ENCODE measurements at regions not wholly inside any gene's neighbourhood (a gene's known extent, or its start where the extent isn't known, plus 50 kb on each side); places are given as distances from the start of the nearest gene placed in this dataset.

DNA sequence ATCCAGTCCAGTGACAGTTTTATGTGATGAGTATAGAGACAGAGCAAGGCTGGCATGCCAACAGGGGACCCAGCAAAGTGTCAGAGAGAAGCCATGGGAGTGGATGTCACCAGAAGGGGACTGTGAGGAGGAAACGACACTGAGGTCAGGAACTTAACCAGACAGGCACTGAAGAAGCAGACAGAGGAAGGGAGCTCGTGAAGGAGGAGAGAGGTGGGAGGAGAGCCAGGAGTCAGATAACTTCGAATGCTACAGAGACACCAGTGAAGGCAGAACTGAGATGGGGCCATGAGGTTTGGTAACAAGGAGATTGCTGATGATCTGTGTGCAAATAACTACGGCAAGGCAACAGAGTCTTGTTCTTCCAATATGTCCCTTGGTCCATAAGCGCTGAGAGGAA, 211.1 kb upstream of the FOXA2 start:
- DNase-seq = no peak

DNA sequence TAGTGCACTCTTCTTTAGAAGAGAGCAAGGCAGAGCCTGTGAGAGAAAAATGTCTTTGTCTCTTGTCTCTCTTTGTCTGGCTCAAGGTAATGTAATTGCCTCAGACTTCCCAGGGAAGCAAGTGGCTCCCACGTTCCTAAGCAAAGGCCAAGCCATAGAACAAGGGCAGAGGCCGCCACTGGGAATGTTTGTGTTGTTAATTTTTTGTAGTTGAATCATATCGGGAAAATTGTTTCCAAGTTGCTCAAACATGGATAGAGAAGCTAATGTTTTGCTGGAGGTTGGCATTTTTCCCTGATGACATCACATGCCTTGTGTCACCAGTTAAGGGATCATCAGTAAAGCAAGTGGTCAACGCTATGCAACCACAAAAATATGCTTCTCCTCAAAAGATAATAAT, 211.5 kb upstream of the FOXA2 start:
- DNase-seq = no peak

DNA sequence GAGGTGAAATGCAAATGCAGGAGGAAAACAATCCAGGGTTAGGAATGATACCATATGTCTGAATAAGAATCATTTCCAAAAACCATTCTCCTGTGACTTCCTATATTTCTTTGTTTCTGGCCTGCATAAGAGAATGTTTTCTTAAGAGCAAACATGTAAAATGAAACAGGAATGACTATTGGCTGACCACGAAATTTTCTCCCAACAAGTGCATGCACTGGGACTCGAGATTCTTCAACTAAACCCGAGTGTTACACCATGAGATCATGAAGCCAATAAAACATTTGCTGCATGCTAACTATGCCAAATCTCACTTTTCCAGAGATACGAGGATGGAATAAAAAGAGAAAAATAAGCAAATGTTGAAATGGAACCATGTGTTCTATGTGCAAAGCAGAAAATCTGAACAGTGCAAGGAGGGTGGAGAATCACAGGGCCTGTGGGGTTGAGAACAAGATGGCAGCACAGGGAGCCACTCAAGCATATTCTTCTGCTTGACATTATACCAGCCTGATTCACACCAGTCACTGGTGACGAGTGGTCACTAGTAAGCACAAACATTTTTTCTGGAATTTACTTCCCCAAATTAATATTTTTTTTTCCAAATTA, 212.2 kb upstream of the FOXA2 start:
- DNase-seq = no peak

DNA sequence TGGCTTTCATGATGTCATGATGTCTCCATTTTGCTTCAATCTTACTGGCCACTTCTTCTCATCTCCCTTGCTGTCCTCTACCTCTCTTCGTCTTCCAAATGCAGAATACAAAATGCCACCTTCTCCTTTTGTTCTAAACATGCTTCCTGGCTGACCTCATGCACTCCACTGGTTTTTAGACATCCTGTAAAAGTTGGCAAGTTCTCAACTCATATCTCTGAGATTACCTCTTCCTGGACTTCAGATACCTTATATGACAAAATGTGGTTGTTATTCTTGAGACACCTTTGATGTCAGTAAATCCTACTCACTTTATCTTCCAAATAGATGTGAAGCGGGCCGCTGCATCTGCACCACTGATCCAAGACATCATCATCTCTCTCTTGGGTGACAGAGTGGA, 212.7 kb upstream of the FOXA2 start:
- DNase-seq = no peak

DNA sequence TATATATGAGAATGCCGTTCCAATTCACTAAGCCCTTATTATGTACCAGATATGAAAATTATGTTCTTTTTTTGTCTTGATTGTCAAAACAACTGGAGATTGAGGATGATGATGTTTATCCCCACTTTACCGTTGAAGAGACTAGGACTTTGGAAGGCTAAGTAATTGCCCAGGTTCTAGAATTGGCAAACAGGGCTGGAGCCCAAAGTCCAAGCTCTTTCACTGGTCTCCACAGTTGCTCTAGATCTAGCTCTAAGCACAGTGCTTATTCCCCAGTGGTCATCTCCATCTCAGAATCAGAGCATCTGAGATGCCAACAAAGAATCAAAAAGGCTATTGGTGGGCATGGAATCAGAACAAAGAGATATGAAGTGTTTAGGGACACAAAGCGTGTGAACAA, 215.3 kb upstream of the FOXA2 start:
- no peak for DNase-seq

DNA sequence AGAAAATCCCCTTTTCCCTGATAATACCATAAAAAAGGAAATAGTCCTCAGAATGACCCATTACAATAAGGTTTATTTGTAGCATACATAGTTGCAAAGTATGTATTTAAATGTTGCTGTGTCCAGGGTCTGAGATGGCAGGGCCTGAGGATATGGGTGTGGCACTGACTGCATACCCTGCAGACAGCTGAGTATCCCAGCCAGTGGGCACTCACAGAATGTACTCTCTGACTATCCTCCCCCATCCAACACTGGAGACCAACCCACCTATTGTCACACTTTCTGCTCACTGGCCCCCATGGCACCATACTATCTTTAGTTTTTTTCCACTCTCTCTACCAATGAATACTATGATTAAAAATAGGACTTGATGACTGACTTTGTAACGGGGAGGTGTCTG, 215.8 kb upstream of the FOXA2 start:
- no peak for DNase-seq

DNA sequence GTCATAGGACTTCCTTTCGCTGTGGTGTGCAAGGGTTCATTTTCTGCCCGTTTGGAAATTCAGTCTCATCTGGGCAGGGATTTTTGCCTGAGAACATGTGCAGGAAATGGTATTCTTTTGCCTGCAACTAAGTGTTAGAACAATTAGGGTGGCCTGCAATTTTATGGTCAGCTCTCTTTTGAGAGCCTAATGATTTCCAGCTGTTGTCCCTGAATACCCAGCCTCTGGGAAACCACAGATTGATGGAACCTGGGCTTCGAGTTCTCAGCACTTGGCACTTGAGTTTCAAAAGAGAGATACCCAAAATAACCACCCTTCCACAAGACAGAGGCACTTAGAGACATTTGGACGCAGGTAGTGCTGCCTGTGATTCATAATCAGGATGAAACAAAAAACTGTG, 217.2 kb upstream of the FOXA2 start:
- no peak for DNase-seq

DNA sequence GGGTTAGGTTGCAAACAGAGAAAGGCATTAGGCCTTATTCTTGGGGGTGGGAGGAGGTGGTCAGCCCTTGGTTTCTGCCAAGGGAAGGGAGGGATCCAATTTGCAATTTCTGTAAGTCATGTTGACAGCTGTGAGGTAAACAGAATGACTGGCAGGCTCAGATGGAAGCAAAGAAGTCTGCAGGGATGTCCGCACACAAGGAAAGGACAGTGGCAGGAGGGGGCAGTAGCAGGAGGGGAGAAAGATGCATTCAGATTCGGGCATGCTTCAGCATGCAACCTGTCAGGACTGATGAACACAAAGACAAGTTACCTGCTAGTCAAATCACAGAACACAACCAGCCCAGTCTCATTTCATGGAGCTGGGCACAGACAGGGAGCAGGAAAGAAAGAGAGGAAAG, 217.9 kb upstream of the FOXA2 start:
- DNase-seq = no peak

DNA sequence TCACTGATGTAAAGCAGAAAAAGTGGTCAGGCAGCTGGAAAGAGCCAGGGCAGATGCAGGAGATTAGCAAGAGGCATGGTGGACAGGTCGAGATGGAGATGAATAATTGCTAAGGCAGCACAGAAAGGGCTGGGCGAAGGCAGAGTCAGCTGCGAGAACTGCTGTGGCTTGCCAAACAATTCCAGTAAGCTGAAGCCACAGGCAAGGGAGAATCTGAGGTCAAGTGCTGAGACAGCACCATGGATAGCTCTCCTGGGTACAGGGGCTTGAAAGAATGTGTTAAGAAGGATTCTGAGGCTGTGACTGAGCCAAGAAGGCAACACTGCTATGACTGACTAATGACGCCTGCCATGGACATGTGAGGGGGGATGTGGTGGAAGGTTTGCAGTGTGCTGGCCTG, 220.8 kb upstream of the FOXA2 start:
- DNase-seq = peak; percentile 7

DNA sequence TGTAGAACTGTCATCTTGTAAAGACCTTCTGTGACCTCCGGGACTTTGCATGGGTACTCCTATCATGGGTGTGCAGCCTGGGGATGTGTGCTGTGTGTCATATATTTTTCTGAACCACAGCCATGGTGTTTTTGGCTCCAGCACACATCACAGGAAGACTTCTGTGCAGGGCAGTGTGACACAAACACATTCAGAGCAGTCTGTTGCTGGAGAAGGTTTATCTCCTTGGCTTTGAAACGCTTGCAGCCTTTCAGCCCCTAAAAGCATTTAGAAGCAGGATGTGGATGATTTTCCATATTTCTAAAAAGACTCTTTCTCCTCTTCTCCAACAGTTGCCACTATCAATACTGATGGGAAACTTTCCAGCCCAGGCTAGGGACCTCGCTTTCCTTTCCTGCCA, 221.6 kb upstream of the FOXA2 start:
- no peak for DNase-seq

DNA sequence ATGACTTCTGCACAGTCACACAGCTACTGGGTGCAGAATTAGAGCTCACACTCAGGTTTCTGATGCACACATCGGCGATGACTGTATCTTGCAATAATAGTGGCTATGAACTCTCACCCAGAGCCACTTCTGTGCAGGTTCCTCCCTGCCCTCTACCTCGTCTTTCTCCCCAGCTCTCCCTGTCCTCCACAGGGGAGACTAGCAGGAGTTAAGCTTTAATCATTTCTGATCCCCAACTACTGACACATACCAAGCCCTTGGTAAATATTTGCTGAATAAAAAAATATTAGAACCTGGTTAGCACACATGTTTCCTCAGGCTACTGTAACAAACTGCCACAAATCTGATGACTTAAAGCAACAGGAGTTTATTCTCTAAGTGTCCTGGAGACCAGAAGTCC, 222.7 kb upstream of the FOXA2 start:
- DNase-seq = no peak

DNA sequence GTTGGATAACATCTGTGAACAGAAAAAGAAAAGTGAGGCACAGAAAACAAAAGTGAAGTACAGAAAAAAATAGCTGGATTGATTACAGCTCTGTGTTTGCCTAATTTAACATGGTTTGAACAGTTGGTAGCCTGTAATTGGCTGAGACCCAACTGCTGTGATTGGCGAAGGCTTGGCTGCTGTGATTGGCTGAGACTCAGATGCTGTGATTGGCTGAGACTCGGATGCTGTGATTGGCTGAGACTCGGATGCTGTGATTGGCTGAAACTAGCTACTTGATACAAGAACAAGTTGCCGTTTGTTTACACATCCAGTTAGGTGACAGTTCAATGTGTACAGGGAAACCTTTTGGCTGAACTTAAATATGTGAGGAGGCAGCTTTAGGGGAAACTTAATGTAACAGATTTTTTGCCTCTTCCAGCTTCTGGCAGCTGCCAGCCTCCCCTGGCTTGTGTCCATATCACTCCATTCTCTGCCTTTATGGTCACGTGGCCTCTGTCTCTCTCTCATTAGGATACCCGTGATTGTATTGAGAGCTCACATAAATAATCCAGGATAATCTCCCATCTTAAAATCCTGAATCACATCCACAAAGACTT, 223.4 kb upstream of the FOXA2 start:
- DNase-seq = no peak

DNA sequence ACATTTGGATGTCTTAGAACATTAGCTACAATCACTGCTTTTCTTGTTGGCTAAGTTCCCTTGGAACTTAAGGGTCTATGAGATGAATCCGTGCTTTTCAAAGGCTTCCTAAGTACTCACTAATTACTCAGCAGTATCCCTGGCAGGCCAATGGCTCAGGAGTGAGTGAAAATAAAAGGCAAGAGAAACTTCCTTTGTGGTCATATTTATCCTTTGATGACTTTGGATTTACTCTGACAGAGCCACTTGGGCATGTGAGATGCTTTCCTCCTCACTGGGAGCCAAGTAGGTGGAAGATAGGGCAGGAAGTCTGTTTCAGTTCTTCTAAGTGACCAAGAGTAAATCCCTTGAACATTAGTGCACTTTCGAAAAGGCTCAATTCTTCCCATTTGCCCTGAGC, 224.3 kb upstream of the FOXA2 start:
- DNase-seq = no peak

DNA sequence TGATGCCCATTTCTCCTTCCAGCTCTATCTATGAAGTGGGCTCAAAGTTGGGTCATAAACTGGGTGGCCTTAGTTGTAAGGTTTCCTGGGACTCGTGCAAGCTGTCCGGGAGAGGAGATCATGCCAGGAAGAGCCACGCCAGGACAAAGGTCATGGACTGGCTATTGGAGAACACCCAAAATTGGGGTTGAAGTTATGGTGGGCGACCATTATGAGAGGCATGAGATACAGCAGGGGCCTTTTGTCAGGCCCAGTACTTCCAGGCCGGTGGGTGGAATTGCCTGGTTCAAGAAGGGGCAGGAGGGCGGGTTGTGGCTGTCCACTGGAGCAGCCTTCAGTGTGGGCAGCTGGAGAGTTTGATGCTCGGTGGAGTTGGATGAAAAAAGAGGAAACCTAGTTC, 225.1 kb upstream of the SSTR4 start:
- DNase-seq = no peak

DNA sequence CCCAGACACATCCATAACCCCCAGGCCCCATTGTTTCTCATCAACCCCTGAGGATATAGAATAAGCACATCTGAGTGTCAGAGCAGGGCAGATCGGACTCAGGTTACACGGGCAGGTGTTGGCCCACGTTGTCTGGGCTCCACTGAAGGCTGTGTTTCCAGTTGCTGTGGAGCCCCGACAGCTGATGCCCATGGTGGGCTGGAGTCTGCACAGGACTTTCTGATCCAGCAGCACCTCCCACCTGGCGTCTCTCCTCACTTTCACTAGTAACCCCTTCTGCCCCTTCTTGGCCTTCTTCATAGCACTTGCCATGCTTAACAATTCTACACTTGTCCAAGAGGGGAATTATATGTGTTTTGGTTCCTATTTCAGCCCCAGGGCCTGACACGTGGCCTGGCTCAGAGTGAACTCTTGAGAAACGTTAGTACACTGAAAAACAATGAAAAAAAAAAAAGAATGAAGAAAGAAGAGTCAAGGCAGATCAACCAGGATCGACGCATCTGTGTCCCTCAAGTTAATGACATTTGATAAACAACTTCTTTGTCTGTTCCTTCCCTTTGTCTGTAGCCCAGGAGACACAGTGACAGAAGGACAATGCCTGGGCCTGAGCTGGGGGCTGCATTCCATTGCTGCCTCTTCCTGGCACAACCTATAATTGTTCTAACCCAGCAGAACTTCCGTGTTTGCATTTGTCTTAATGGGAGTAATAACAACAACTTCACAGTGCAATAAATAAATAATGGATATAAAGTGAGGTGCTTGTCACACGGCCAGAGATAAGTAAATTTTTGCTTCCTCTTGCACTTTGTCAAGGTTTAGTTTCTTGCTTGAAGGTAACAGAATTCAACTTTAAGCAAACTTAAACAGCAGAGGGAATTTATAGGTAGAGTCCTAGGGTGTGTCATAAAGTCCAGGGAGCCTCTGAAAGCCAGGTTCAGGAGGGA, 224.2 kb upstream of the SSTR4 start:
- no peak for DNase-seq

DNA sequence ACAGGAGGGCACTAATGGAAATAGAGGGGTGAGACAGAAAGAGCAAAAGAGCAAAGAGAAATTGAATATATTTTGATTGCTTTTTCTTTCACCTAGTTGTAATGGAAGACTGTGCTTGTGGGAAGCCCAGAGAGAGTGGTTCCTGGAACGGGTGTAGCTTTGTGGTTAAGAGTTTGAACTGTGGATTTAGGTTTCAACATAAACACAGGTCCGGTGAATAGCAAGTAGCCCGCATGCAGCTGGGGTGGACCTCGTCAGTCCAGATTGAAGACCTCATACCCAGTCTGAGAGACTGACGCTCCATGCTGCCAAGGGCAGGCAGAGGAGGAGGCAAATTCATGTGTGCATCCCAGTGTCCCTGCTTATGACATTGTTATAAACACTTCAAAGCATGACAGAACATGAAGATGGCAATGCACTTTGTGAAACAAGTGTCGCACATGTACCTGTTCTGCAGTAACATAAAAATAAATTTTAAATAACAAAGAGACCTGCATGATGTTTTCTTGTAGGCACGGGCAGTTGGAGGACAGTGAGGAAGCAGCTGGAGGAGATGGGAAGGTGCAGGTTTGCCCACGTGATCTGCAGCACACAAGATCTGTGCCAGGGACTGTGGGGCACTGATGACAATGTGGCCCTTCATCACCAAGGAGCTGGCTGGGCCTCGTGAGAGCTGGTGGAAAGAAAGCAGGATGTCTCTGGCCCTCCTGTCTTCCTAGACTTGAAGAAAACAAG, 220.5 kb upstream of the SSTR4 start:
- DNase-seq = no peak

DNA sequence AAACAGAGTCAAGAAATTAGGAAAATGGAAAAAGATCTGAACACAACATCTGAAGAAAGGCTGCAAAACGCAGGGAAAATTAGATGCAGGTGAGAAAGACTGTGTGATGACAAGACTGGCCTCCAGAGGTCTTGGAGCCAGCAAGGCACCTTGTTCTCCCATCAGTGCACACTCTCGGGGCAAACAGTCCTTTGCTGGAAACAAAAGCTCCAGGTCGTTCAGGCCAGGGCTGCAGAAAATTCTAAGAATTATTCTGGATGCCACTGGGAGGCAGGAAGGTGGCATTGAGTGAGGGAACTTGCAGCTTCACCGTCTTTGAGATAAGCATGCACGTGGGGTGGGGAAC, 219.9 kb upstream of the SSTR4 start:
- no peak for DNase-seq

DNA sequence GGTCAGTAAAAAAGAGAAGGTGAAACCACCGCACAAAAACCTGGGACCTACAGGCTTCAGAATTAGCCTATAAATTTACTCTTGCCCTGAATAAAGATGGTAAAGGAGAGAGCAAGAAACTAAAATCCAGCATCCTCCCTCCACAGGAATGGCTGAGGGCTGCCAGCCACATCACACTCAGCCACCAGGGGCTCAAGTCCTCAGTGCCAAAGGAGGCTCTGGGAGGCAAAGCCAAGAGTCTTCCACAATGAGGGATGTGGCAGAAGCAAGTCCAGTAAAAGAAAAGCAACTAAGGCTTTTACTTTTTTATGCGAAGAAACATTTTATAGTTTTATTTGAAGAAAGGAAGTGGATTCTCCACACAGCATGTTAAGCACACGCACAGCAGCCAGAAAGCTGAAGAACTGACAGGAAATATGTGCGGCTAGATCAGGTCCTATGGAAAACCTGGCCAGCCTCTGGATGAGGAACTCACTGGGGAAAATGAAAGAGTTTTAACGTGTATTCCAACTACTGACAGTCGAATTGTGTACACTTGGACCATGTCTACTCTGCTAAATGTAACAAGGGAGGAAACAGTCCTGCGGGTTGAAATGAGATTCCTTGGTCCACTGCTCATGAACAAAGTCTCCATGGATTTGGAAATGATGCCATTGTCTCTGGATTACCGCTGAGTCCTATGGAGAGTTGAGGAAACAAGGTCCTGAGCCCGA, 219.4 kb upstream of the SSTR4 start:
- DNase-seq = no peak

DNA sequence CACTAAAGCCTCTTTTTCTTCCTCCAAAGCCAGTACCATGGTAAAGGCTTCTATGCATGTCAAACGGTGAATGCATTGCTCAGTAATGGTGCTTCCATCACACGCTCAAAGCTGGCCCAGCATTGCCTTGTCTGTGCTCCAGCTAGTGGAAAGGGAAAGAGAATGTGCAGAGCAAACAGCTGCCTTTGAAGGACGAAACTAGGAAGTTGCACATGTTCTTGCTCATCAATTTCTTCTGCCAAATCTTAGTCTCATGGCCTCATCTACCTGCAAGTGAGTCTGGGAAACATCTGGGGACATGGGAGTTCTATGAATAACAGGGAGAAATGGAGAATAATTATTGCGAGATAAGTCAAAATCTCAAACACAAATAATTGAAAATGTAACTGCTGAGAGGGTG, 216.5 kb upstream of the SSTR4 start:
- DNase-seq = no peak

DNA sequence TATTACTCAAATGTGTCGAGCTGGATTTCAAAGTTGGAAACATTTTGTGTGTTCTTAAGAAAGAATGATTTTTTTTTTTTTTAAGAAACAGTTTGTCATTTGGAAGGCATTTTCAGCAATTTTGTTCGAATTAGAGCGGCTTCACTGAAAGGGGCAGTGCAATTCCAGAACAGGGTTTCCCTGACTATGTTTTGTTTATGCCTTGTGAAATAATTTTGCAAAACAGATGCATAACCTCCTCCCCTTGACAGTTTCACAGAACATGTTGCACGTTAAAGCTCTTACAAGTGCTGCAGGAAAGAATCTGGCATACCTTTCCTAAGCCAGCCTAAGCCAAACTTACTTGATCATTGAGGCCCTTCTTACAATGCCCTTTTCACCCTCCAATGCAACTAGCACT, 216.0 kb upstream of the SSTR4 start:
- no peak for DNase-seq

DNA sequence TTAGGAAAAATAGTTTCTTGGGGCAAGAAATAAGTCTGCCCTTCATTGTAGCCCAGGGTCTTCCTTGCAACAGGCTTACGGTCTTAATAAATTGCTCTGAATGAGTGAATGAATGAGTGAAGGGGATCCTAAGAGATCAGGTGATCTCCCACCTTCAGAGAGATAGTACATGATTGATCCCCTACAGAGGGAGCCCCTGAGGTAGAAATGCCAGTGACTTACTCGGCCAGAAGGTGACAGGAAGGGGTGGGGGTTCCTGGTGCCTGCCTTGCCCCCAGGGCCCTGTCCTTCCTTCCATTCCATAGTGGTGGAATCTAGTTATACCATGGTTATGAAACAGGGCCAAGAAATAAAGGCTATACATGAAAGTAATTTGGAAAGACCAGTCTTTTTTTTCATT, 215.3 kb upstream of the SSTR4 start:
- DNase-seq = no peak

DNA sequence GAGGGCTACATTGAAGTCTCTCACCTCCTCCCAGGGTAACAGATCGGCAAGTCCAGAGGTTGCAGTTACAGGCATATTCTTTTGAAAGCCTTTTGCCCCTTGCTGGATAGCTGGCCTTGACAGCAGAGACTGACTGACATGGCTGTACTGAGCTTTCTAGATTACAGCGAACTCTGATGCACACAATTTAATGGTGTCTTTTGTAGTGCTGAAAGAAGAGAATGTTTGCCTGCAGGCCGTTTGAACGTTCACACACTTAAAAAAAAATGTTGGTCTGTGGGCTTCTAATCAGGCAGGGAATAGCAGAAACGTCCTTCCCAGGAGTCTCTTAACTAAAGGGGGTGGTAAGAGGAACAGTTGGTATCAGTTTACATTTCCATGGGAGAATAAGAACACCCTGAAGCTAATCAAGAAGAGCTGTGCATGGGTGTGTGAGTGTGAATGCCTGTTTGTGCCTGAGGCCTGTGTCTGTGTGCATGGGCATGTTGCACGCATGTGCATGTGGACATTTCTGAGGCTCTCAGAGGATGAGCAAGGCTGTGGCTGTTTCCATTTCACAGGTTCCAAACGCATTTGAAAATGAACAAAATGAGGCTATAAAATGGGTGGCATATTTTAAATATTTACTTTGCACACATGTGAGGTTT, 213.9 kb upstream of the SSTR4 start:
- no peak for DNase-seq

DNA sequence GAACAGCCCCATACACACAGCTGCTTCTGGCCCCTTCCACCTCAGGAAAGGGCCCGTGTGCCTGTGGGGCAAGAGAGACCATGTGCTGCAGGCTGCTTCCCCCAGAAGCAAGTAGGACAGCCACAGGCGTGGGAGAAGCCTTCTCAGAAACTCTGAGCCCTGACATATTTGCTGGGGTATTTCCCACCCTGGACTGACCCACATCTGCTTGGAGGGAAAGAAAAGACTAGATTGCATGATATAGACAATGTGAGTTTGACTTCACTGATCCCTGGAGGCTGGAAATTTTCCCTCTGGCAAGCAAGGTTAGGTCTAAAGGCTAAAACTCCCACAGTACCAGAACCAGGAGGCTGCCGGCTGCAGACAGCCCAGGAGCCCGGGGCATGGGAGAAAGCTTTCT, 213.3 kb upstream of the SSTR4 start:
- DNase-seq = no peak

Measured in RPMI8226 (cell line).